HepG2 (cell line): ENCODE measurements at regions not wholly inside any gene's neighbourhood (a gene's known extent, or its start where the extent isn't known, plus 50 kb on each side); places are given as distances from the start of the nearest gene placed in this dataset.

ENCODE experiments used
- ADNP ChIP-seq: sonication (generic); formaldehyde crosslinking; IDR thresholded peaks from 2 replicates; pipeline ENCODE4 v1.4.0; 2020; ENCODE audit warnings: missing genetic modification reagents
- DR1 ChIP-seq: sonication (generic); formaldehyde crosslinking; IDR thresholded peaks from 2 replicates; pipeline ENCODE4 v1.8.0; 2021; ENCODE audit warnings: mild to moderate bottlenecking, missing genetic modification reagents, inconsistent platforms
- E2F2 ChIP-seq: sonication (generic); formaldehyde crosslinking; IDR thresholded peaks from 2 replicates; pipeline ENCODE4 v1.4.0; 2020; ENCODE audit warnings: missing genetic modification reagents, borderline replicate concordance
- HDAC2 ChIP-seq: sonication (generic); formaldehyde crosslinking; IDR thresholded peaks from 2 replicates; pipeline ENCODE4 v1.4.0; 2020; ENCODE audit warnings: missing genetic modification reagents
- KLF15 ChIP-seq: sonication (generic); formaldehyde crosslinking; IDR thresholded peaks from 2 replicates; pipeline ENCODE4 v1.8.1; 2023; ENCODE audit warnings: borderline replicate concordance, mild to moderate bottlenecking, inconsistent platforms, missing genetic modification reagents, mixed read lengths
- KLF6 ChIP-seq: IDR thresholded peaks from 2 replicates; pipeline ENCODE4 v1.8.0; 2016; ENCODE audit warnings: missing biosample characterization, missing genetic modification reagents
- MBD4 ChIP-seq: IDR thresholded peaks from 2 replicates; pipeline ENCODE4 v1.6.1; 2012; ENCODE audit warnings: low read length, inconsistent platforms, borderline replicate concordance
- NFE2L2 ChIP-seq: fragments of 150-350 bp; IDR thresholded peaks from 2 replicates; pipeline ENCODE4 v1.6.1; 2014; ENCODE audit warnings: low read length
- NFYB ChIP-seq: sonication (generic); formaldehyde crosslinking; IDR thresholded peaks from 2 replicates; pipeline ENCODE4 v1.4.0; 2020; ENCODE audit warnings: missing genetic modification reagents
- ZBTB49 ChIP-seq: sonication (generic); formaldehyde crosslinking; IDR thresholded peaks from 2 replicates; pipeline ENCODE4 v1.4.0; 2020; ENCODE audit warnings: missing genetic modification reagents, borderline replicate concordance
- ZKSCAN5 ChIP-seq: sonication (generic); formaldehyde crosslinking; IDR thresholded peaks from 2 replicates; pipeline ENCODE4 v1.5.1; 2020; ENCODE audit warnings: mild to moderate bottlenecking, missing genetic modification reagents
- ZNF468 ChIP-seq: sonication (generic); formaldehyde crosslinking; IDR thresholded peaks from 2 replicates; pipeline ENCODE4 v1.8.0; 2022; ENCODE audit warnings: mild to moderate bottlenecking, moderate library complexity, missing genetic modification reagents
- ZNF547 ChIP-seq: sonication (generic); formaldehyde crosslinking; IDR thresholded peaks from 2 replicates; pipeline ENCODE4 v1.5.1; 2020; ENCODE audit warnings: mild to moderate bottlenecking, missing genetic modification reagents
- ZNF577 ChIP-seq: sonication (generic); formaldehyde crosslinking; IDR thresholded peaks from 2 replicates; pipeline ENCODE4 v1.4.0; 2020; ENCODE audit warnings: mild to moderate bottlenecking, low read depth, missing genetic modification reagents, borderline replicate concordance
- ZNF629 ChIP-seq: sonication (generic); formaldehyde crosslinking; conservative IDR thresholded peaks from 2 replicates; pipeline ENCODE4 v1.5.0; 2020; ENCODE audit warnings: missing genetic modification reagents
- ZNF737 ChIP-seq: sonication (generic); formaldehyde crosslinking; IDR thresholded peaks from 2 replicates; pipeline ENCODE4 v1.5.0; 2020; ENCODE audit warnings: missing genetic modification reagents, mild to moderate bottlenecking, borderline replicate concordance
- TF ChIP-seq, protein P1 (sequence below): sonication (generic); formaldehyde crosslinking; conservative IDR thresholded peaks from 2 replicates; pipeline ENCODE4 v1.8.0; 2022; ENCODE audit warnings: low read depth, missing genetic modification reagents
- TF ChIP-seq, protein P2 (sequence below), 2 experiments: sonication (generic) in 1 of 2; formaldehyde crosslinking in 1 of 2; IDR thresholded peaks; 2 replicates each; pipeline versions ENCODE4 v1.6.1 to v1.9.0; 2014 to 2022; ENCODE audit warnings: antibody characterized with exemption in 1 of 2, borderline replicate concordance in 1 of 2, inconsistent platforms in 1 of 2, low read depth in 1 of 2, missing genetic modification reagents in 1 of 2

DNA sequence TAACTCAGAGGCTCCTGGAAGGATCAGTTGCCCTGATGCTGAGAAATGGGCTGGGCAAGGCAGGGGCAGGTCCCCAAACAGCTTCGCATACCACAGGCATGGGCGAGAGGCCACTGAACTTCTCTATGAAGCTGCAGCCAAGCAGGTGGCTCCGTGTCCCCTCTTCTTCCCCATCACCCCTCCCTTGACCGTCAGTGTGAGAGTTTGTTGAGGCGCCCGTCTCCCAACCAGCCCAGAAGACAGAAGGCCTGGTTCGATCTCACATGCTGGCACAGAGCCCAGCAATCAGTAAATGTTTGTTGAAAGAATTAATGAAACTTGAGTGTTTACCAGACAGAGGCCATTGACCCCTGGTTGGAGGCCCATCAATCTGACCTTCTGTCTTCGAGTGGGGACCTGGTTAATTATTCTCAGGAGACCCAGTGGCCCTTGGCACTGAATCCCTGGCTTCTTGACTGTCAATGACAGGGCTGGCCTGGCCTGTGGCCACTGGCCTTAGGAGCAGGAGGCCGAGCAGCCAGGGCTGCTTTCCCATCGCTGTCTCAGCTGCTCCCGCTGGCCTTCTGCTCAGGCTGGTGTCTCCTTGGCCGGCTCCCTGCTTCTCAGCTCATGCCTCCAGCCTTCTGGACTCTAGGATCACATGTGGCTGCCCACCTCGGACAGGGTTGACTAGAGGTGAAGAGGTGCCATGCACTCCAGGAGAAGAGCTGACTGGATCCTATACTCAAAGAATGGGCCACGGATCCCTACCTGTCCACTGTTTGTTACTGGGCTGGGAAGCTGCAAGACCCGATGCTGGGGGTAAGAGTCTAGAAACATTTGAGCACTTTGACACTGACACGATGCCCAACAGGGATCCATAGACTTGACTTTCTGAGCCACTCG, 113.4 kb downstream of the ASB7 start (continued):
- TF ChIP-seq, protein P1, sequence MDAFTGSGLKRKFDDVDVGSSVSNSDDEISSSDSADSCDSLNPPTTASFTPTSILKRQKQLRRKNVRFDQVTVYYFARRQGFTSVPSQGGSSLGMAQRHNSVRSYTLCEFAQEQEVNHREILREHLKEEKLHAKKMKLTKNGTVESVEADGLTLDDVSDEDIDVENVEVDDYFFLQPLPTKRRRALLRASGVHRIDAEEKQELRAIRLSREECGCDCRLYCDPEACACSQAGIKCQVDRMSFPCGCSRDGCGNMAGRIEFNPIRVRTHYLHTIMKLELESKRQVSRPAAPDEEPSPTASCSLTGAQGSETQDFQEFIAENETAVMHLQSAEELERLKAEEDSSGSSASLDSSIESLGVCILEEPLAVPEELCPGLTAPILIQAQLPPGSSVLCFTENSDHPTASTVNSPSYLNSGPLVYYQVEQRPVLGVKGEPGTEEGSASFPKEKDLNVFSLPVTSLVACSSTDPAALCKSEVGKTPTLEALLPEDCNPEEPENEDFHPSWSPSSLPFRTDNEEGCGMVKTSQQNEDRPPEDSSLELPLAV (CRISPR knock-in tag) = no peak
- TF ChIP-seq DR1 (CRISPR knock-in tag) (peak; percentile 25; the same call in 1 of the 2 replicates), ZKSCAN5 (CRISPR knock-in tag) (no peak), NFYB (CRISPR knock-in tag) (peak; percentile 28; the same call in 1 of the 2 replicates), E2F2 (CRISPR knock-in tag) (no peak), ZNF547 (CRISPR knock-in tag) (no peak), ADNP (CRISPR knock-in tag) (no peak), ZNF629 (CRISPR knock-in tag) (no peak), ZNF737 (CRISPR knock-in tag) (no peak), ZNF468 (no peak), MBD4 (no peak), KLF6 (CRISPR knock-in tag) (peak; percentile 32; the same call in 1 of the 2 replicates), NFE2L2 (no peak), KLF15 (CRISPR knock-in tag) (0 out of 2 replicates have a peak, but pooled peaks have one; percentile 52), ZBTB49 (no peak), ZNF577 (CRISPR knock-in tag) (no peak), HDAC2 (CRISPR knock-in tag) (peak; percentile 98)
- TF ChIP-seq, protein P2, sequence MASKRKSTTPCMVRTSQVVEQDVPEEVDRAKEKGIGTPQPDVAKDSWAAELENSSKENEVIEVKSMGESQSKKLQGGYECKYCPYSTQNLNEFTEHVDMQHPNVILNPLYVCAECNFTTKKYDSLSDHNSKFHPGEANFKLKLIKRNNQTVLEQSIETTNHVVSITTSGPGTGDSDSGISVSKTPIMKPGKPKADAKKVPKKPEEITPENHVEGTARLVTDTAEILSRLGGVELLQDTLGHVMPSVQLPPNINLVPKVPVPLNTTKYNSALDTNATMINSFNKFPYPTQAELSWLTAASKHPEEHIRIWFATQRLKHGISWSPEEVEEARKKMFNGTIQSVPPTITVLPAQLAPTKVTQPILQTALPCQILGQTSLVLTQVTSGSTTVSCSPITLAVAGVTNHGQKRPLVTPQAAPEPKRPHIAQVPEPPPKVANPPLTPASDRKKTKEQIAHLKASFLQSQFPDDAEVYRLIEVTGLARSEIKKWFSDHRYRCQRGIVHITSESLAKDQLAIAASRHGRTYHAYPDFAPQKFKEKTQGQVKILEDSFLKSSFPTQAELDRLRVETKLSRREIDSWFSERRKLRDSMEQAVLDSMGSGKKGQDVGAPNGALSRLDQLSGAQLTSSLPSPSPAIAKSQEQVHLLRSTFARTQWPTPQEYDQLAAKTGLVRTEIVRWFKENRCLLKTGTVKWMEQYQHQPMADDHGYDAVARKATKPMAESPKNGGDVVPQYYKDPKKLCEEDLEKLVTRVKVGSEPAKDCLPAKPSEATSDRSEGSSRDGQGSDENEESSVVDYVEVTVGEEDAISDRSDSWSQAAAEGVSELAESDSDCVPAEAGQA (IDR thresholded peaks at IDR 0.05; ENCODE audit: low read depth) = no peak
- TF ChIP-seq, protein P2 (CRISPR knock-in tag; IDR thresholded peaks at IDR 0.05; ENCODE audit: borderline replicate concordance) = no peak
